SU-DHL-6 (cell line): ENCODE measurements at regions not wholly inside any gene's neighbourhood (a gene's known extent, or its start where the extent isn't known, plus 50 kb on each side); places are given as distances from the start of the nearest gene placed in this dataset.

ENCODE experiments used
- H2AFZ ChIP-seq: fragments of 200-600 bp; sonication (generic); 2 replicates; pipeline ENCODE4 v1.6.1; 2014; ENCODE audit warnings: low read depth, mild to moderate bottlenecking, moderate library complexity, mixed read lengths, antibody characterized with exemption, low read length; ENCODE audit not compliant: severe bottlenecking
- H3F3A ChIP-seq: fragments of 200-600 bp; shearing (Covaris generic); 2 replicates; pipeline ENCODE4 v1.6.0; 2016; ENCODE audit warnings: antibody characterized with exemption, mild to moderate bottlenecking; ENCODE audit not compliant: insufficient read depth
- H3K27ac ChIP-seq: fragments of 200-600 bp; sonication (generic); 2 replicates; pipeline ENCODE4 v1.5.1; 2016; ENCODE audit warnings: low read depth, mild to moderate bottlenecking, low read length, moderate library complexity, mixed read lengths
- H3K27me3 ChIP-seq: fragments of 200-600 bp; sonication (generic), shearing (Covaris generic); 2 replicates; pipeline ENCODE4 v1.6.0; 2014; ENCODE audit warnings: mild to moderate bottlenecking, low read length
- H3K36me3 ChIP-seq: fragments of 200-600 bp; sonication (generic); 2 replicates; pipeline ENCODE4 v1.6.1; 2014; ENCODE audit warnings: mild to moderate bottlenecking, low read length, mixed read lengths
- H3K4me2 ChIP-seq: fragments of 300-600, 200-600 bp; shearing (Covaris generic), sonication (generic); 2 replicates; pipeline ENCODE4 v1.6.0; 2014; ENCODE audit warnings: low read length, low read depth, mild to moderate bottlenecking; ENCODE audit not compliant: poor library complexity, severe bottlenecking
- H3K4me3 ChIP-seq: fragments of 200-600 bp; sonication (generic); 2 replicates; pipeline ENCODE4 v1.5.1; 2014; ENCODE audit warnings: antibody characterized with exemption, low read length, mild to moderate bottlenecking, mixed read lengths; ENCODE audit not compliant: insufficient read depth, poor library complexity, severe bottlenecking
- H3K79me2 ChIP-seq: fragments of 200-600 bp; sonication (generic); 2 replicates; pipeline ENCODE4 v1.6.1; 2014; ENCODE audit warnings: mild to moderate bottlenecking, low read length, moderate library complexity; ENCODE audit not compliant: insufficient read depth
- H3K9ac ChIP-seq: fragments of 200-600 bp; sonication (generic); 2 replicates; pipeline ENCODE4 v1.7.0; 2014; ENCODE audit warnings: mild to moderate bottlenecking, low read length
- H3K9me2 ChIP-seq: fragments of 200-600 bp; sonication (generic); replicated peaks from 2 replicates; pipeline ENCODE4 v1.6.1; 2014; ENCODE audit warnings: low read length; ENCODE audit not compliant: insufficient read depth
- H3K9me3 ChIP-seq: fragments of 200-600 bp; sonication (generic); 2 replicates; pipeline ENCODE4 v1.6.1; 2014; ENCODE audit warnings: low read length, mixed read lengths; ENCODE audit not compliant: insufficient read depth
- H4K20me1 ChIP-seq: fragments of 200-600 bp; sonication (generic); 2 replicates; pipeline ENCODE4 v1.6.1; 2014; ENCODE audit warnings: low read depth, mild to moderate bottlenecking, antibody characterized with exemption, low read length, moderate library complexity, mixed read lengths
- CTCF ChIP-seq: fragments of 200-600 bp; sonication (generic); IDR thresholded peaks from one replicate; pipeline ENCODE4 v1.5.1; 2017; ENCODE audit warnings: antibody characterized with exemption, mild to moderate bottlenecking, low read length, moderate library complexity; ENCODE audit not compliant: insufficient read depth, poor library complexity, severe bottlenecking
- EZH2phosphoT487 ChIP-seq: fragments of 200-600 bp; sonication (generic), shearing (Covaris generic); conservative IDR thresholded peaks from 2 replicates; pipeline ENCODE4 v1.6.1; 2018; ENCODE audit warnings: mild to moderate bottlenecking, antibody characterized with exemption, low read length, moderate library complexity, mixed read lengths

GRCh38 chr6:86255973-86256372 is 613.3 kb upstream of the SYNCRIP start:
- H3K27ac ChIP-seq = no peak overlapping the region

DNA sequence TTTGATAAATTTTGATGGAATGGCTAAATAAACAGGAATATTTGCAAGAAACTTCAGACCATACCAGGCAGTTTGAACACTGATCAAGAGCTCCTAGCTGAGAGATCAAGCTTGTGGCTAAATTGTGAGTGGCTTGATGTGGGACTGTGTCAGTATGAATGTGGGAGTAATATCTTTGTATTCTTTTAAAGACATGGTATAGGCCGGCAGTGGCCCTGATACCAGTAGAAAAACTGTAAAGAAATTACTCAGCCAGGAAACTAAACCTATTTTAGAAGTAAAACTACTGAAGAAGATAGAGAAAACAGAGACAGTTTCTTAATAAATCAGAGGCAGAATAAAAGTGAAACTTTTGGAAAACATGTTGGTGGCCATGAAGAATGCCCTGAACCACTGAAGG is 608.4 kb upstream of the SYNCRIP start:
- Histone ChIP-seq H3K4me3 (no peak overlapping the region), H3K79me2 (no peaks in the 10 kb centered on the region)
- no peak for TF ChIP-seq CTCF
- TF ChIP-seq EZH2phosphoT487 = no peak

More at GRCh38 chr6:86255973-86256372, 613.3 kb upstream of the SYNCRIP start:
- Histone ChIP-seq H3K9me3 (no peaks in the 10 kb centered on the region), H3K9ac (no peak overlapping the region), H3K27me3 (no peaks in the 10 kb centered on the region), H3K9me2 (no peaks in the 10 kb centered on the region), H2AFZ (no peak overlapping the region), H4K20me1 (no peaks in the 10 kb centered on the region), H3K4me3 (no peak overlapping the region), H3K36me3 (no peaks in the 10 kb centered on the region), H3K79me2 (no peaks in the 10 kb centered on the region), H3F3A (no peaks in the 10 kb centered on the region), H3K4me2 (no peak overlapping the region)
- TF ChIP-seq CTCF (no peak), EZH2phosphoT487 (no peak)

GRCh38 chr6:86217906-86218305 is 575.2 kb upstream of the SYNCRIP start:
- no peaks in the 10 kb centered on the region for H3F3A ChIP-seq
- no peak overlapping the region for H3K27ac ChIP-seq
- no peak overlapping the region for H3K9ac ChIP-seq
- H3K27me3 ChIP-seq = no peaks in the 10 kb centered on the region
- no peaks in the 10 kb centered on the region for H4K20me1 ChIP-seq
- no peak overlapping the region for H3K4me3 ChIP-seq
- no peak overlapping the region for H3K4me2 ChIP-seq
- no peaks in the 10 kb centered on the region for H3K79me2 ChIP-seq
- no peaks in the 10 kb centered on the region for H3K9me3 ChIP-seq
- no peak overlapping the region for H2AFZ ChIP-seq
- no peaks in the 10 kb centered on the region; the same call in 1 of the 2 replicates for H3K36me3 ChIP-seq
- TF ChIP-seq EZH2phosphoT487 (no peak), CTCF (no peak)
- H3K9me2 ChIP-seq = no peaks in the 10 kb centered on the region

More for the DNA sequence above, 608.4 kb upstream of the SYNCRIP start:
- Histone ChIP-seq H3K9me2 (no peaks in the 10 kb centered on the region), H3K9ac (no peak overlapping the region), H3K27ac (no peak overlapping the region), H4K20me1 (no peaks in the 10 kb centered on the region), H2AFZ (no peak overlapping the region), H3K9me3 (no peaks in the 10 kb centered on the region), H3K27me3 (no peaks in the 10 kb centered on the region), H3K36me3 (no peaks in the 10 kb centered on the region), H3F3A (no peaks in the 10 kb centered on the region), H3K4me2 (no peak overlapping the region)

- no peak overlapping the region for H3K9ac ChIP-seq
- TF ChIP-seq CTCF (no peak), EZH2phosphoT487 (no peak)
- H2AFZ ChIP-seq = no peak overlapping the region
- H3K27ac ChIP-seq = no peak overlapping the region
- no peaks in the 10 kb centered on the region for H4K20me1 ChIP-seq
- no peaks in the 10 kb centered on the region for H3K27me3 ChIP-seq
- no peaks in the 10 kb centered on the region for H3K79me2 ChIP-seq
- H3F3A ChIP-seq = no peaks in the 10 kb centered on the region
- H3K4me3 ChIP-seq = no peak overlapping the region
- H3K4me2 ChIP-seq = no peak overlapping the region
- no peaks in the 10 kb centered on the region for H3K9me3 ChIP-seq
- H3K9me2 ChIP-seq = no peaks in the 10 kb centered on the region
- no peaks in the 10 kb centered on the region for H3K36me3 ChIP-seq
These were observed 572.6 kb upstream of the SYNCRIP start for GRCh38 chr6:86215323-86215722.
